ENCODE measurements at regions not wholly inside any gene's neighbourhood (a gene's known extent, or its start where the extent isn't known, plus 50 kb on each side); places are given as distances from the start of the nearest gene placed in this dataset.

- TF ChIP-seq, protein P1, sequence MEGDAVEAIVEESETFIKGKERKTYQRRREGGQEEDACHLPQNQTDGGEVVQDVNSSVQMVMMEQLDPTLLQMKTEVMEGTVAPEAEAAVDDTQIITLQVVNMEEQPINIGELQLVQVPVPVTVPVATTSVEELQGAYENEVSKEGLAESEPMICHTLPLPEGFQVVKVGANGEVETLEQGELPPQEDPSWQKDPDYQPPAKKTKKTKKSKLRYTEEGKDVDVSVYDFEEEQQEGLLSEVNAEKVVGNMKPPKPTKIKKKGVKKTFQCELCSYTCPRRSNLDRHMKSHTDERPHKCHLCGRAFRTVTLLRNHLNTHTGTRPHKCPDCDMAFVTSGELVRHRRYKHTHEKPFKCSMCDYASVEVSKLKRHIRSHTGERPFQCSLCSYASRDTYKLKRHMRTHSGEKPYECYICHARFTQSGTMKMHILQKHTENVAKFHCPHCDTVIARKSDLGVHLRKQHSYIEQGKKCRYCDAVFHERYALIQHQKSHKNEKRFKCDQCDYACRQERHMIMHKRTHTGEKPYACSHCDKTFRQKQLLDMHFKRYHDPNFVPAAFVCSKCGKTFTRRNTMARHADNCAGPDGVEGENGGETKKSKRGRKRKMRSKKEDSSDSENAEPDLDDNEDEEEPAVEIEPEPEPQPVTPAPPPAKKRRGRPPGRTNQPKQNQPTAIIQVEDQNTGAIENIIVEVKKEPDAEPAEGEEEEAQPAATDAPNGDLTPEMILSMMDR (IDR thresholded peaks at IDR 0.05) = no peak
- DNase-seq (ENCODE audit: low spot score) (no peak), ATAC-seq (ENCODE audit: low FRiP score) (no peak)
These were observed 293.6 kb downstream of the NSG2 start for GRCh38 chr5:174339130-174339529.

DNA sequence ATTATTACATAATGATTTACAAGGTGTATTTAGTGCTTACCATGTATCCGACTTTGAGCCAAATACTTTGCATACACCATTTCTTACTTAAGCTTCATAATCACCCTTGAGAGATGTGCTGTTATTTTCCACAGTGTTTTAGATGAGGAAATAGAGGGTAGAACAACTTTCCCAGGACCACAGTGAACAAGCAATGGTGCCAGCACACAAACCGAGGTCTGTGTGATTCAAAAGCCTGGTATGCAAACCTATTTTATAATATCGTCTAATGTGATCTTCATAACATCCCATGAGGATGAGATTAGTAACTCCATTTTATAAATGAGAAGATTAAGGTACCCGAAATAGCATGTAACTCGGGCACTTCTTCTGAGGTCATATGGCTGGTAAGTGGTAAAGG, 294.7 kb downstream of the NSG2 start:
- no peak for DNase-seq (ENCODE audit: low spot score)
- TF ChIP-seq, protein P1 (IDR thresholded peaks at IDR 0.05) = no peak
- no peak for ATAC-seq (ENCODE audit: low FRiP score)

DNA sequence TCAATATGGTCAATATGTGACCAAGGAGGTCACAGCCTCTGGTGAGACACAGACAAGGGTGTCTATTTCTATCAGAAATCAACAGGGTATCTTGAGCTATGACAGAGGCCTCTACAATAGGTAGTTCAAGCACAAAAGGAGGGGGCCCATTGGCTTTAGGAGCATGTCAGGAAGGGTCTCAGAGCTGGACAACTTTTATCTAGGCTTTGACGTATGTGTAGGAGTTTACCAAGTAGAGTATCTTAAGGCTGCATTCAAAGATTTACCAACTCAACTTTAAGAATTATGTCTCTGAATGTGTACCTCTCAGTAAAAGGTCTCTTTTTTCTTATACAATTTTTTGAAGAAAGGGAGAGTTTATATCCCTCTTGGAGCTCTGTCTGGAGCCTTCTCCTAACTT, 297.2 kb downstream of the NSG2 start:
- no peak for DNase-seq (ENCODE audit: low spot score)
- ATAC-seq (ENCODE audit: low FRiP score) = no peak
- TF ChIP-seq, protein P1 (IDR thresholded peaks at IDR 0.05) = no peak

DNA sequence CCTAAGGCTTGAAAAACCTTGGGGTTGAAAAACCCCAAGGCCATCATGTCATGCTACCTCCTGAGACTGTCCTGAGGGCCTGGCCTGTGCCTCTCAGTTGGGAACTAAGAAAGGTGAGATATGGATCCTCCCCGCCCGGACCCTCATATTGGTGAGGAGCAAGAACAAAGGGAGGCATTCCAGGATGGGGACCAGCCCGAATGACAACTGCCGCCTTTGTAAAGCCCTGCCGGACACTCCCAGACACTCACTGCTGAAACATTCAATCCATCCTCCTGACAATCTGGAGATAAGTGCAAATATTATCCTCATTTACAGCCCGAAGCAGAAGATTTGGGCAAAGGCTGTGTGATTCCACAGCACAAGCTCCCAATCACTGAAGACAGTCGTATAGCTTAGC, 298.3 kb downstream of the NSG2 start:
- DNase-seq (ENCODE audit: low spot score) (no peak), ATAC-seq (ENCODE audit: low FRiP score) (no peak)
- TF ChIP-seq, protein P1 (IDR thresholded peaks at IDR 0.05) = no peak

DNA sequence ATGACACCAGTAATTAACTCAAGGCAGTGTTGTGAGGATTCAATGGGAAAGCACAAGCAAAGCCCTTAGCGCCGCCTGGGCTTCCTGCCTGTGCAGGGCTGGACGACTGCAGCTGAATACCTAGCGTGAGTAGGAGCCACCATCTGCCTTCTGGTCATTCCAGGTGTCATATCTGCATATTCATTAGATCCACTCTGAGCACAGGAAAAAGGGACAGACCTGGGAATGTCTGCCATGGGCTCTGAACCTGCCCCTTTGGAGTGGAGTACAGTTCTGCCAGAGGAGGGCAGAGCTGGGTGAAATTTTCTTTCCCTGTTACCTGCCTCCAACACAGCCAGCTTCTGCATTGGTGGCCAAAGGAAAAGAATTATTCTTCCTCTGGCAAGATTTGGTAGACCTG, 298.8 kb downstream of the NSG2 start:
- ATAC-seq (ENCODE audit: low FRiP score) (no peak), DNase-seq (ENCODE audit: low spot score) (no peak)
- TF ChIP-seq, protein P1 (IDR thresholded peaks at IDR 0.05) = no peak

DNA sequence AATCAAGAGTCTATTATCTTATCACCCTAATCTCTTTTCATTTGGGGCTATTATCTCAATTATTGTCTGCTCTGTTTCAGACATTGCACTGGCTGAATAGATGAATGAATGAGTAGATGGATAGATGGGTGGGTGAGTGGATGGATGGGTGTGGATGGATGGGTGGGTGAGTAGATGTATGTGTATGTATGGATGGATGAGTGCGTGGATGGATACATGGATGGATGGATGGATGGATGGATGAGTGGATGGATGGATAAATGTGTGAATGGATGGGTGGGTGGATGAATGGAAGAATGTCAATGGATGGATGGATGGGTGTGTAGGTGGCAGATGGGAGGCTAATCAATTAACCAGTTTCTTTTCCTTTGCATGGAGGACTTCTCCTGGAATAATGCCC, 301.7 kb downstream of the NSG2 start:
- no peak for ATAC-seq (ENCODE audit: low FRiP score)
- TF ChIP-seq, protein P1 (IDR thresholded peaks at IDR 0.05) = no peak
- no peak for DNase-seq (ENCODE audit: low spot score)

DNA sequence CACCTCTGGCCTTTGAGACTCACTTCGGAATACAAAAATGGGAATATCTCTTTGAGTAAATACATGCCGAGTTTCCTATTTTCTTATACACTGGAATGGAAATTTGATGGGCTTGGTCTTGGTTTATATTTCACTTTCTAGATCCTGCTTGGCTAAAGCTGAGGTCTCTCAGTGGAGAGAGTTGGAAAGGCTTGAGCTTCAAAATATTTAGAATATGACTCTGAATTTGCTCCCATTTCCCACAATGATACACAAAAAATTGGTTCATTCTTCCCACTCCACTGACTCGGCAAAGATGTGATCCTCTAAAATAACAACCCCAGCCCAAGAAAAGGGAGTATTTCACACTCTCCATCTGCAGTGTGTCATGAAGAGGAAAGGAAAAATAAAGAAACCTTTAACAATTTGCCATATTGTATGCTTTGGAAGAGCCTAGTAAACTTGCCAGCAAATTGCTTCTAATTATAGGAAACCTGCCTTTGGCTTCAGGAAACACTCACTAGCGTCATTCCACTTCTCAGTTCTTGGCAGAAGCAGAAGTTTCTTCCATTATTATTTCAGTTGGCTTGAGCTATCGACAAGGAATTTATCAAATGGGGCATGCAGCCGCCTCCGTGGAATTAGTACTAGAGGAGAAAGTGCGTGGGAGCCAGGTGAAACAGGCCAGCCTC, 302.9 kb downstream of the NSG2 start:
- TF ChIP-seq, protein P1 (IDR thresholded peaks at IDR 0.05) = no peak
- no peak for DNase-seq (ENCODE audit: low spot score)
- peak; percentile 67 for ATAC-seq (ENCODE audit: low FRiP score)
